ENCODE measurements at regions not wholly inside any gene's neighbourhood (a gene's known extent, or its start where the extent isn't known, plus 50 kb on each side); places are given as distances from the start of the nearest gene placed in this dataset.

DNA sequence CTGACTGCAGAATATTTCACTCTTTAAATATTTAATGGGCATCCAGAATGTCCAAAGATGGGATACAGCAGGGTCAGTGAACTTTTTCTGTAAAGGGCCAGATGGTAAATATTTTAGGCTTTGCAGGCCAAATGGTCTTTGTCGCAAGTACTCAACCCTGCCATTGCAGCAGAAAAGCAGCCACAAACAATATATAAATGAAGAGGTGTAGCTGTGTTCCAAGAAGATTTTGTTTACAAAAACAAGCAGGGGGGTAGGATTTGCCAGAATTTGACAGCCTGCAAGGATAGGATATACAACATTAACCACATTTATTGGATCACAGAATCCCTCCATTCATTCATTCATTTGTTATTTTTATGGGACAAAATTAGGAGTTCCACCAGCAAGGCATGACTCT lies 435.0 kb upstream of the DYNLRB2 start:
- TF ChIP-seq, protein P1, sequence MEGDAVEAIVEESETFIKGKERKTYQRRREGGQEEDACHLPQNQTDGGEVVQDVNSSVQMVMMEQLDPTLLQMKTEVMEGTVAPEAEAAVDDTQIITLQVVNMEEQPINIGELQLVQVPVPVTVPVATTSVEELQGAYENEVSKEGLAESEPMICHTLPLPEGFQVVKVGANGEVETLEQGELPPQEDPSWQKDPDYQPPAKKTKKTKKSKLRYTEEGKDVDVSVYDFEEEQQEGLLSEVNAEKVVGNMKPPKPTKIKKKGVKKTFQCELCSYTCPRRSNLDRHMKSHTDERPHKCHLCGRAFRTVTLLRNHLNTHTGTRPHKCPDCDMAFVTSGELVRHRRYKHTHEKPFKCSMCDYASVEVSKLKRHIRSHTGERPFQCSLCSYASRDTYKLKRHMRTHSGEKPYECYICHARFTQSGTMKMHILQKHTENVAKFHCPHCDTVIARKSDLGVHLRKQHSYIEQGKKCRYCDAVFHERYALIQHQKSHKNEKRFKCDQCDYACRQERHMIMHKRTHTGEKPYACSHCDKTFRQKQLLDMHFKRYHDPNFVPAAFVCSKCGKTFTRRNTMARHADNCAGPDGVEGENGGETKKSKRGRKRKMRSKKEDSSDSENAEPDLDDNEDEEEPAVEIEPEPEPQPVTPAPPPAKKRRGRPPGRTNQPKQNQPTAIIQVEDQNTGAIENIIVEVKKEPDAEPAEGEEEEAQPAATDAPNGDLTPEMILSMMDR (IDR thresholded peaks at IDR 0.05): no peak
- TF ChIP-seq POLR2A (IDR thresholded peaks at IDR 0.05): no peak
